ENCODE measurements at regions not wholly inside any gene's neighbourhood (a gene's known extent, or its start where the extent isn't known, plus 50 kb on each side); places are given as distances from the start of the nearest gene placed in this dataset.

- in situ Hi-C loops (cut with MboI; ENCODE audit: low sequenced_read_pairs), result no loop called here
- Histone ChIP-seq H3K9me3 (ENCODE audit: control insufficient read depth, insufficient read depth, low read length) (peaks cover 7% of the 10 kb centered on the region), H2BK120ac (ENCODE audit: low read depth, low read length) (no peak overlapping the region), H4K5ac (ENCODE audit: low read depth, low read length) (no peak overlapping the region), H3K36me3 (ENCODE audit: control insufficient read depth, insufficient read depth, low read length) (no peaks in the 10 kb centered on the region), H3K27me3 (ENCODE audit: control insufficient read depth, insufficient read depth, low read length) (no peaks in the 10 kb centered on the region), H2BK20ac (ENCODE audit: low read depth, low read length) (no peak overlapping the region), H2AK9ac (replicated peaks; ENCODE audit: low read depth, low read length, poor library complexity) (no peak overlapping the region), H4K8ac (ENCODE audit: low read depth in 2 of 2, low read length in 2 of 2) (no peak overlapping the region), H3K4me1 (ENCODE audit: control insufficient read depth, insufficient read depth, low read length) (no peaks in the 10 kb centered on the region), H3K9me1 (ENCODE audit: insufficient read depth, low read length) (no peaks in the 10 kb centered on the region), H3K18ac (ENCODE audit: low read depth, low read length) (no peak overlapping the region), H3K4me3 (ENCODE audit: insufficient read depth, low read depth, low read length) (no peak overlapping the region), H2AFZ (replicated peaks; ENCODE audit: low read length, poor library complexity) (no peak overlapping the region), H4K91ac (ENCODE audit: insufficient read depth, low read depth, low read length) (no peak overlapping the region), H3K4ac (ENCODE audit: low read depth, low read length) (no peak overlapping the region), H3K56ac (ENCODE audit: extremely low read depth, insufficient read depth, low read length) (no peak overlapping the region), H3K23ac (ENCODE audit: low read depth, low read length) (no peak overlapping the region), H3K27ac (ENCODE audit: insufficient read depth, low read length) (no peak overlapping the region), H3K9ac (ENCODE audit: low read depth, low read length) (no peak overlapping the region), H2BK15ac (ENCODE audit: low read depth, low read length) (no peak overlapping the region), H2BK5ac (ENCODE audit: low read depth, low read length, poor library complexity, severe bottlenecking) (no peak overlapping the region), H2AK5ac (ENCODE audit: low read depth, low read length) (no peak overlapping the region), H3K4me2 (ENCODE audit: low read depth, low read length) (no peak overlapping the region), H4K20me1 (ENCODE audit: insufficient read depth, low read length) (no peaks in the 10 kb centered on the region), H3K14ac (replicated peaks; ENCODE audit: low read depth, low read length) (no peak overlapping the region), H3K79me1 (ENCODE audit: low read depth in 1 of 2, low read length in 2 of 2) (no peaks in the 10 kb centered on the region)
- POLR2A ChIA-PET (ENCODE audit: unreplicated experiment), result no interaction called here
- DNase-seq (no peak), ATAC-seq (ENCODE audit: low read depth) (no peak)
- no CpG with 5 or more reads among the region's 5 CpGs for WGBS, 2 experiments (ENCODE audit: extremely low coverage in 2 of 2, insufficient read length in 1 of 2)
- BruUV-seq (replicated peaks), result no TSS peak
- CTCF ChIA-PET, result interaction anchor here (0.8 kb wide), 1 partner anchor 12 kb away, joined by 3 read pairs; no protein-coding TSS in a partner anchor
- intact Hi-C loops (cut with micrococcal nuclease), result no loop called here
- TF ChIP-seq, protein P1, sequence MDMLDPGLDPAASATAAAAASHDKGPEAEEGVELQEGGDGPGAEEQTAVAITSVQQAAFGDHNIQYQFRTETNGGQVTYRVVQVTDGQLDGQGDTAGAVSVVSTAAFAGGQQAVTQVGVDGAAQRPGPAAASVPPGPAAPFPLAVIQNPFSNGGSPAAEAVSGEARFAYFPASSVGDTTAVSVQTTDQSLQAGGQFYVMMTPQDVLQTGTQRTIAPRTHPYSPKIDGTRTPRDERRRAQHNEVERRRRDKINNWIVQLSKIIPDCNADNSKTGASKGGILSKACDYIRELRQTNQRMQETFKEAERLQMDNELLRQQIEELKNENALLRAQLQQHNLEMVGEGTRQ (IDR thresholded peaks at IDR 0.05; ENCODE audit: low read depth, low read length), result no peak
- no peak for TF ChIP-seq FOS (IDR thresholded peaks at IDR 0.05; ENCODE audit: low read depth, low read length)
- no peak for TF ChIP-seq BHLHE40 (IDR thresholded peaks at IDR 0.05; ENCODE audit: low read depth, low read length)
- TF ChIP-seq POLR2A (IDR thresholded peaks at IDR 0.05; ENCODE audit: low read depth, low read length), result no peak
- TF ChIP-seq MAFK (IDR thresholded peaks at IDR 0.05; ENCODE audit: low read depth, low read length), result no peak
- TF ChIP-seq MXI1 (IDR thresholded peaks at IDR 0.05; ENCODE audit: borderline replicate concordance, low read depth, low read length), result no peak
- TF ChIP-seq MAZ (IDR thresholded peaks at IDR 0.05; ENCODE audit: borderline replicate concordance, low read depth, low read length), result no peak
- TF ChIP-seq RAD21 (IDR thresholded peaks at IDR 0.05; ENCODE audit: low read length), result no peak
- TF ChIP-seq, protein P2, sequence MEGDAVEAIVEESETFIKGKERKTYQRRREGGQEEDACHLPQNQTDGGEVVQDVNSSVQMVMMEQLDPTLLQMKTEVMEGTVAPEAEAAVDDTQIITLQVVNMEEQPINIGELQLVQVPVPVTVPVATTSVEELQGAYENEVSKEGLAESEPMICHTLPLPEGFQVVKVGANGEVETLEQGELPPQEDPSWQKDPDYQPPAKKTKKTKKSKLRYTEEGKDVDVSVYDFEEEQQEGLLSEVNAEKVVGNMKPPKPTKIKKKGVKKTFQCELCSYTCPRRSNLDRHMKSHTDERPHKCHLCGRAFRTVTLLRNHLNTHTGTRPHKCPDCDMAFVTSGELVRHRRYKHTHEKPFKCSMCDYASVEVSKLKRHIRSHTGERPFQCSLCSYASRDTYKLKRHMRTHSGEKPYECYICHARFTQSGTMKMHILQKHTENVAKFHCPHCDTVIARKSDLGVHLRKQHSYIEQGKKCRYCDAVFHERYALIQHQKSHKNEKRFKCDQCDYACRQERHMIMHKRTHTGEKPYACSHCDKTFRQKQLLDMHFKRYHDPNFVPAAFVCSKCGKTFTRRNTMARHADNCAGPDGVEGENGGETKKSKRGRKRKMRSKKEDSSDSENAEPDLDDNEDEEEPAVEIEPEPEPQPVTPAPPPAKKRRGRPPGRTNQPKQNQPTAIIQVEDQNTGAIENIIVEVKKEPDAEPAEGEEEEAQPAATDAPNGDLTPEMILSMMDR (conservative IDR thresholded peaks at IDR 0.05; ENCODE audit: low read depth, low read length), result no peak
- TF ChIP-seq RFX5 (IDR thresholded peaks at IDR 0.05; ENCODE audit: low read depth, low read length), result no peak
- TF ChIP-seq SMC3 (IDR thresholded peaks at IDR 0.05; ENCODE audit: low read depth, low read length), result no peak
- TF ChIP-seq ELK1 (IDR thresholded peaks at IDR 0.05; ENCODE audit: borderline replicate concordance, low read depth, low read length), result no peak
- TF ChIP-seq CHD1 (IDR thresholded peaks at IDR 0.05; ENCODE audit: low read depth, low read length), result no peak
- dilution Hi-C loops (cut with HindIII; ENCODE audit: low sequenced_read_pairs, unreplicated experiment), result no loop called here
Measured at GRCh38 chr16:13684819-13685563, 235.0 kb upstream of the ERCC4 start.

Data from IMR-90 (cell line).